Heart left ventricle (tissue), 13 donors: ENCODE measurements at regions not wholly inside any gene's neighbourhood (a gene's known extent, or its start where the extent isn't known, plus 50 kb on each side); places are given as distances from the start of the nearest gene placed in this dataset.

Experiments used
- POLR2A ChIP-seq, 2 donors: fragments of 450-650 bp; IDR thresholded peaks; one replicate each; pipeline ENCODE4 v1.6.1; 2017; ENCODE audit warnings: antibody characterized with exemption in 2 of 2, mild to moderate bottlenecking in 2 of 2, moderate library complexity in 2 of 2
- TF ChIP-seq, protein P1 (sequence below), 12 donors: fragments of 200-600 bp; sonication (generic) in 4 of 12; IDR thresholded peaks; one replicate each; pipeline versions ENCODE4 v1.5.0 to v1.8.0; 2018 to 2022; ENCODE audit warnings: antibody characterized with exemption in 12 of 12, mild to moderate bottlenecking in 5 of 12
- donor health status: ischemic (EF 13 %, LVEDD 7.1; RV severe dilation, severe dysfunction).
- donor health status: DM: no; HTN: yes; CAD: no.
- donor health status: DM: no; HTN: no; CAD: no.
- donor health status: ischemic (EF 25% LVEDD 6.9; RV normal size, moderate dysfunction).
- donor health status: ischemic (EF 25% LVEDD 5.7; RV mildly dilated, moderate dysfunction).
- donor health status: ischemic (EF 35%, LVEDD 5.7; RV mildly dilated, moderate dysfunction).
- donor health status: nonischemic (EF 11% LVEDD 7.7; RV severe dilation, severe dysfunction).
- donor health status: DM: yes; HTN: yes; CAD: no.
- donor health status: PGD.
- donor health status: ischemic (EF 29% LVEDD 5.4; RV normal size, mild dysfunction).
- donor health status: nonischemic (EF 23%, LVEDD 6.1; RV moderate dilation, normal function).

DNA sequence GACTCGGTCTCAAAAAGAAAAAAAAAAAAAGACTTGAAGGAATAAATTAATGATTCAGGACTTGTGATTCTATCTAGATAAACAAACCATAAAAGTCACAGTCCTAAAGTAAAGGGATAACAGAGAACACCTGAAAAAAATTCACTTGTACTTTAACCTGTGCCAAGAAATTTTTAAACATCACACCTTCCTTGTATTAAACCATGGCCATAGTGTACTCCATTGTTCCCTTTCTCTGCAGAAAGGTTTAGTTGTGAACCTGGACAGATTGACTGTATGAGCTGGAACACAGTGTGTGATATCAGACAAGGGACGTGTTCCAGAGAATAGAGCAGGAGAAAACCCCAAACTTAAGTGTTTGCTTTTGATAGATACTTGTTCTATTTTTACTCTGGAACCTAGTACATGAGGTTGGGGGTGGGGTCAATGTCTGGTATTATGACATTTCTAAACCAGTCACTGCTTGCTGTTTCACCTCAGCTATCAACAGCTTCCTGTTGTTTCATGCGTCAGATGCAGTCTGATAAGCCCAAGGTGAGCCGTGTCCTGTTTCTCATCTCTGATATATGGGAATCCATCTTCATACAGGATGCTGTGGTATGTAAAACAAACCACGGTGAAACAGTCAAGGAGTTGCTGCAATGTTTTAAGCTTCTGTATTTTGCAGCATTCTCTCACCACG lies 62.5 kb upstream of the ITGA1 start:
- TF ChIP-seq, protein P1, sequence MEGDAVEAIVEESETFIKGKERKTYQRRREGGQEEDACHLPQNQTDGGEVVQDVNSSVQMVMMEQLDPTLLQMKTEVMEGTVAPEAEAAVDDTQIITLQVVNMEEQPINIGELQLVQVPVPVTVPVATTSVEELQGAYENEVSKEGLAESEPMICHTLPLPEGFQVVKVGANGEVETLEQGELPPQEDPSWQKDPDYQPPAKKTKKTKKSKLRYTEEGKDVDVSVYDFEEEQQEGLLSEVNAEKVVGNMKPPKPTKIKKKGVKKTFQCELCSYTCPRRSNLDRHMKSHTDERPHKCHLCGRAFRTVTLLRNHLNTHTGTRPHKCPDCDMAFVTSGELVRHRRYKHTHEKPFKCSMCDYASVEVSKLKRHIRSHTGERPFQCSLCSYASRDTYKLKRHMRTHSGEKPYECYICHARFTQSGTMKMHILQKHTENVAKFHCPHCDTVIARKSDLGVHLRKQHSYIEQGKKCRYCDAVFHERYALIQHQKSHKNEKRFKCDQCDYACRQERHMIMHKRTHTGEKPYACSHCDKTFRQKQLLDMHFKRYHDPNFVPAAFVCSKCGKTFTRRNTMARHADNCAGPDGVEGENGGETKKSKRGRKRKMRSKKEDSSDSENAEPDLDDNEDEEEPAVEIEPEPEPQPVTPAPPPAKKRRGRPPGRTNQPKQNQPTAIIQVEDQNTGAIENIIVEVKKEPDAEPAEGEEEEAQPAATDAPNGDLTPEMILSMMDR (IDR thresholded peaks at IDR 0.05), result no peak
- no peak for TF ChIP-seq POLR2A (IDR thresholded peaks at IDR 0.05)
